Activated CD4-positive, alpha-beta T cell treated with anti-CD3 and anti-CD28 coated beads, Interleukin-2, amount 50 U/mL, for 48 hours (primary cell): ENCODE measurements at regions not wholly inside any gene's neighbourhood (a gene's known extent, or its start where the extent isn't known, plus 50 kb on each side); places are given as distances from the start of the nearest gene placed in this dataset.
"Not testable (repeated sequence)": the region's sequence is repeated elsewhere in the genome, so short reads cannot be mapped to it uniquely, and the experiment has no call there.

Experiments
- DNase-seq, 2 experiments: peaks; one replicate each; pipeline ENCODE4 v3.0.0-alpha.2; 2020

GRCh38 chr13:19061278-19061677 lies 120.3 kb downstream of the TUBA3C start:
- no peak for DNase-seq

- no peak for DNase-seq
Measured at GRCh38 chr13:19060311-19061002, 121.2 kb downstream of the TUBA3C start.

GRCh38 chr13:19059016-19059780 lies 122.4 kb downstream of the TUBA3C start:
- no peak for DNase-seq

- no peak for DNase-seq
Measured at GRCh38 chr13:19058566-19058965, 123.1 kb downstream of the TUBA3C start.

- no peak for DNase-seq
Measured at GRCh38 chr13:19057588-19058340, 123.9 kb downstream of the TUBA3C start.

- DNase-seq, result no peak
Measured at GRCh38 chr13:19056984-19057490, 124.6 kb downstream of the TUBA3C start.

GRCh38 chr13:19056355-19056880 lies 125.2 kb downstream of the TUBA3C start:
- DNase-seq, result no peak

GRCh38 chr13:19055611-19056010 lies 126.0 kb downstream of the TUBA3C start:
- no peak for DNase-seq

- no peak for DNase-seq
Measured at GRCh38 chr13:19053561-19053960, 128.1 kb downstream of the TUBA3C start.

- DNase-seq, result no peak
Measured at GRCh38 chr13:19052931-19053330, 128.7 kb downstream of the TUBA3C start.

GRCh38 chr13:19052180-19052579 lies 129.4 kb downstream of the TUBA3C start:
- DNase-seq, result no peak

- DNase-seq, result no peak
Measured at GRCh38 chr13:19050901-19051300, 130.7 kb downstream of the TUBA3C start.

- DNase-seq, result not testable (repeated sequence)
Measured at GRCh38 chr13:19049624-19050023, 132.0 kb downstream of the TUBA3C start.

GRCh38 chr13:19048381-19048780 lies 133.2 kb downstream of the TUBA3C start:
- DNase-seq, result no peak

GRCh38 chr13:19023115-19023514 lies 158.5 kb downstream of the TUBA3C start:
- no peak for DNase-seq

- no peak for DNase-seq
Measured at GRCh38 chr13:19020988-19021387, 160.6 kb downstream of the TUBA3C start.

- no peak for DNase-seq
Measured at GRCh38 chr13:18998389-18998788, 183.2 kb downstream of the TUBA3C start.

- no peak for DNase-seq
Measured at GRCh38 chr13:18996627-18997051, 185.0 kb downstream of the TUBA3C start.

- DNase-seq, result no peak
Measured at GRCh38 chr13:18996221-18996620, 185.4 kb downstream of the TUBA3C start.

GRCh38 chr13:18995259-18995873 lies 186.3 kb downstream of the TUBA3C start:
- no peak for DNase-seq

- DNase-seq, result no peak
Measured at GRCh38 chr13:18993884-18994660, 187.6 kb downstream of the TUBA3C start.

GRCh38 chr13:18992791-18993190 lies 188.8 kb downstream of the TUBA3C start:
- DNase-seq, result no peak
